HG02588 (cell line): ENCODE measurements at regions not wholly inside any gene's neighbourhood (a gene's known extent, or its start where the extent isn't known, plus 50 kb on each side); places are given as distances from the start of the nearest gene placed in this dataset.

ENCODE experiments used
- ATAC-seq: cut with Tn5 transposase; IDR thresholded peaks from one replicate; pipeline ENCODE4 v1.9.1; 2021; ENCODE audit warnings: mild to moderate bottlenecking, moderate library complexity; ENCODE audit not compliant: unreplicated experiment

- no peak for ATAC-seq
Observed at GRCh38 chr1:229218612-229219025, 52.3 kb upstream of the RAB4A start.

GRCh38 chr1:229220163-229220846 is 50.6 kb upstream of the RAB4A start:
- ATAC-seq: no peak

GRCh38 chr1:229221106-229222019 is 49.5 kb upstream of the RAB4A start:
- no peak for ATAC-seq
